ENCODE measurements at regions not wholly inside any gene's neighbourhood (a gene's known extent, or its start where the extent isn't known, plus 50 kb on each side); places are given as distances from the start of the nearest gene placed in this dataset.

DNA sequence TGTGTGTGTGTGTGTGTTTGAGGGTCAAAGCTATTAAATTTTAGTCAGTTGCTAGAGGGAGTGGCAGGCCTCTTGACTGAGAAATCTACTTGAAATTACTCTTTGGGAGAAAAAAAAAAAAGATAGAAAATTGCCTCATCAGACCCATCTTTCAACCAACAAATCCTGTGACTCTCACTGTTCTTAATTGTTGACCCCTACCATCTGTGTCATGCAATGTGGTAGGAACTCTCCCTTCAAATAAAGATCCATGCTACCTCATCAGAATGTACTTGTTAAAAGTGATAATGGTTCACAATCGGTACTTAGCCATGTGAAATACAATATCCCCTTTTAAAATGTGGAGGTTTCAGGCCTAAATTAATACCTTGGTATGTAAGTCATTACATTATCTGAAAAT, 670.8 kb upstream of the FANCL start:
- no peak for DNase-seq (ENCODE audit: low spot score)

DNA sequence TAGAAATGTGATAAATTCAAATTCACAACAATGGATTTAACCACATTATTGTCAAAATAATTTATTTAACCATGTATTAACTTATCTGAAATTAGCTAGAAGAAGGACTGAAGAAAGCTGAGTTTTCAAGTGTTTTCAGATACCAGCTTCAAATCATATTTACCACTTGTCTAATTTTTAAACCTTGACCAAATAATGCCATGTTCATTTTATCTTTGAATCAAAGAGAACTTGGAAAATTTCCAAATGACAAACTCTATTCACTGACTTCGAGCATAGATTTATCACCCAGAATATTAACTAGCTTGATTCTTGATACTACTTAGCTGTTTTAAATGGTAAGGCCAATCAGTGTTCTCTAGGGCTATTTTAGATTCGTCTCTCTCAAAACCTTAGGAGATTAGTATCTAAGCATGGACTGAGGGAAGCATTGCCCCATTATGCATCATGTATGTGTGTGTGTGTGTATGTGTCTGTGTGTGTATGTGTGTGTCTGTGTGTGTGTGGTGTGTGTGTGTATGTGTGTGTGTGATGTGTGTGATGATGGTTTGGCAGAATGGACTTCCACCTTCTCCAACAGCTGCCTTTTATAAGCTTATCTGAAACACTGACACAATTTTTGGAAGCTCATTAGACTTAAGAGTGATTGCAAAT, 667.5 kb upstream of the FANCL start:
- DNase-seq (ENCODE audit: low spot score): no peak

DNA sequence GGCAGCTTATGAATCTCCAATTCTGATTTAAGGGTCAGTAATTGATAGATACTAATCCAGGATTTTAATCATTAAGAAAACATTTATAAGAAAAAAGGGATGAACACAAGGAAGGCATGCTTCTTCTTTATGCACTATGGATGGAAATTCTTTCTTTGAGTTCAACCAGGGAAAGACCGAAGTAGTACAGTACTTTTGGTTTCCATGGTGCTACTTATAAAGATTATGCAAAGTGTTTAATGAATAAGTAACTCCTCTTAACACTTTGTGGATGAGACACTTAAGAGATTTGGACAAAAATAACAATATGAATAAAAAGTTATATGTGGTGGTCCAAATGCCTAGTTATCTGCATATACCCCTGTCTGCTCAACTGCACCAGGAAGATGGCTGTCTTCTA, 666.5 kb upstream of the FANCL start:
- DNase-seq (ENCODE audit: low spot score): no peak

DNA sequence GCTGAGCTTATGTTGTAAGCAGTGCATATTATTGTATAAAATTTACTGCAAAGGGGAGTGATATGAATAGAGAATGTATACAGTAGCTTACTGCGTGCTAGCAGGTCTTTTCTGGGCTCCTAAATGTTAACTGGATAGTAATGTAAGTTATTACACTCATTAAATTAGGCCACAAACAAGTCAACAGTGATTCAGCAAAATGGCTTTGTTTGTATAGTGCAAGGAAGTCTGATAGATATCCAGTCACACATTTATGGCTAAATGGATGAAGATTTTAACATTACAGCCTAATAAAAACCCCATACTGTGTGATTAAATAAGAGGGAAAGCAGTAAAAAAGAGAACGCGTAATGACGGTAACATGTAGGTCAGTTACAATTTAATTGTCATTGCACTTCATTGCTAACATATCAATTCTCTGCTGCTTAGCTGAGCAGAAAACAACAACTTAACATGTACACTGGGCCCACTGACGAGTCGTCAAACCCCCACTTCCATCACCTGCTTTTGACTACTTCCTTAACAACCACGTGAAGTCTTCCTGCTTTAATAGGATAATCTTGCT, 665.0 kb upstream of the FANCL start:
- no peak for DNase-seq (ENCODE audit: low spot score)

DNA sequence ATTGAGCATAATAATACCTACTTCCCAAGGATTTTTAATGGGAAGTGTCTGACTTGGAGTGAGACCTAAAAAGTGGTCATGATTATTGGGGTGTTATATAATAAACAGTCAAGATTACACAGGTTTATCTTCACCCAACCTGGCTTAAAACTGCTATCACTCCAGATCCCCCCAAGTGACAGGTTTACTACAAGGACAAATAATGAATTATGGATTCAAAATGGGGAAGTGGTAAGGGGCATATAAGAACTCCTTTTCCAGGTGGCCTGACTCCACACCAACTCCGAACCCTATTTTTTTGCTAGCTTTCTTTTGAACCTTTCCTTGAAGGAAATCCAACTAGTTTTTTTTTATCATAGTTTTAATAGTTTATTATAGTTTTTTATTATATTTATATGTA, 663.0 kb upstream of the FANCL start:
- DNase-seq (ENCODE audit: low spot score): no peak

DNA sequence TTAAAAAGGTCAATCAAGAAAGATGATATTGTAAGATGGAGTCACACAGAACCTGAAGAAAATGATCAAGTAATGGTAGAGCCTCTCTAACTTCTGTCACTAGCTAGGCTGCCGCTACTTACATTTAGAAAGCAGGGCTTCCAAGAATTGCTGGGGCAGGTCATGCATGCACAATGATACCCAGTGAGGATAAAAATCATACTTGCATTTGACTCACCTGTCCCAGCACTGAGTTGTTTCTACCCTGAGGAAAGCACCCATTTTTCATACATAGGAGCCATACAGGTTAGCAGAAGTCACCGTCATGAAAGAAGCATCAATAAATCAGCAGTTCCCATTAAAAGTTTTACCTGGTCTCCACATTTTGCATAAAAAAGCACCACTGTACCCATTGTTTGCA, 662.3 kb upstream of the FANCL start:
- no peak for DNase-seq (ENCODE audit: low spot score)

DNA sequence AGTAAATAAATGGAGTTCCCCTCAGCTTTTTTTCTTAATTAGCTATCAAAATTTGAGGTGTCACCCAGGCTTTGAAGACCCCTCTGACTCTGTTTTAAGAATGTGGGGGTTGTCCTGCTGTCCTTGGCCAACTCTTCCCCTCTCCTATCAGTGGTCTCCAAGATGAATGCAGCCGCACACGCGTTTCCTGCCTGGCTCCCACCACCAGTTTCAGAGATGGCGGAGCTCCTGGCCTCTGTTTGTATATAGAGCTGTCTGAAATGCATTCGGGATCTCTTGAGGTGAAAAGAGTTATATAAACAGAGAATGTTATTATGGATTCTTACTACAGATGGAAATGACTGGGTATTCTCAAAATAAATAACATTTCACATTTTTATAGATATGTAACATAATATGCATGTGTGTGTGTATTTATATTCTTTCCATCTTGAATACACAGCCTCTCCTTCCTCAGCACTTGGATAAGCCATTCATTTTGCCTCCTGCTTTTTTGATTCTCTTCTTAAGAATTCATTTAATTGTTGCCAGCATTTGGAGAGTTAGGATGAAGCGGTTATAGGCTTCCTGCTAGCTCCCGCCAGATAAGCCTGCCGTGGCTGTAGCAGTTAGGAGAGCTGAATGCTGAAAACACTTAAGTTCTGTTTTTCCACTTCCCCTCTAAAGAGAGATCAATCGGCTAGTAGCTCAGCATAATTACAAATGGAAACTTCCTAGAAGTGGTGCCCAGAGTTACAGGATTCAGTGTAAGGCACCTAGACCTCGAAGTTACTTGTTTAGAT, 659.3 kb upstream of the FANCL start:
- DNase-seq (ENCODE audit: low spot score): no peak

DNA sequence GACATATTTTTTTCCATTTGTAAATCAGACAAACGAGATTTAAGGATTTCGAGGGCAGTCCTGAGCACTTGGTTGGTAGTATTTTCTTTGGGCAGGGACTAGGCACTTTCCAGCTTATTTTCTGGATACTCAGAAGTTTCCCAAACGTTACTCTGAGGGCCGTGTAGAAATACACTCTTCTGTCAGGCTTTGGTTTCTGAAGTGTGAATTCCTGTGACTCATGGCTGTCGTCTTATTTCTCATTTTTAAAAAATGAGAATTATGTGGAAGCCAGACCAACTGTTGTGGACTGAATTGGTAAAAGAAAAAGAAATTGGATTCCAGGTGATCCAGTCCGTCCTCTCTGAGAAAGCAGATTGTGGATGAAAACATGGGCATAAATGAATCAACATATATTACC, 658.6 kb upstream of the FANCL start:
- no peak for DNase-seq (ENCODE audit: low spot score)

DNA sequence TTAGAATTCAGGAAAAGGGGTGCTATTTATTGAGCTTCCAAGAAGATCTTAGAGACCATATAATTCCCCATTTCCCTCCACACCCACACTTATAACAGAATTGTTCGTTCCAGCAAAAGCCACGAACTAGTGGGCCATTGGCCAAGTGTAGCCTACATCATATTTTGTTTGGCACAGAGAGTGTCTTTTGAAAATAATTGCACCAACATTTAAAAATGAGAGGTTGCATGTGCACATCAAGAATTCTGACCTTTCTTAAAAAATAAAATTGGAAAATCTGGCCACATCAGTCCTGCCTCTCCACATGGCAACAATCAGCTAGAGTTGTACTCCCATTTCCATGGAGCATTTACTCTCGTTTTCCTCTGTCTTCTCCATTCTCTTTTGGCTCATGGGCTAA, 655.5 kb upstream of the FANCL start:
- DNase-seq (ENCODE audit: low spot score): no peak

DNA sequence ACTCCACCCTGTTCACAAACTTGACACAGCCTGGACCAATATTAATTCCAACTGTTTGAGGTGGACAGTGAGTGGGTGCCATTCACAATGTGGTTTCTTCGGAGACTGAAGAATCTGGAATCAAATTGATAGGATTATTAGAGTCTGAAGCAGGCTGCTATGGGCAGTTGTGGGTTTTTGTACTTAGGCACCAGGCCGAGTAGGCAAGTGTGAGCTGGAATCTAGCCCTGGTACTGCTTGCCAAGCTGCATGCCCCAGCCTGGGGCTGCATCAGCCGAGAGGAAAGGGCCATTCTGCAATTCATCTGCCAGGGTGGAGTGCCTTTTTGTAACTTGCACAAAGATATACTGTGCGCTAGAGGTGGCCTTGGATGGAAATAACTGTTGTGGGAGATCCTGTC, 654.7 kb upstream of the FANCL start:
- DNase-seq (ENCODE audit: low spot score): no peak

DNA sequence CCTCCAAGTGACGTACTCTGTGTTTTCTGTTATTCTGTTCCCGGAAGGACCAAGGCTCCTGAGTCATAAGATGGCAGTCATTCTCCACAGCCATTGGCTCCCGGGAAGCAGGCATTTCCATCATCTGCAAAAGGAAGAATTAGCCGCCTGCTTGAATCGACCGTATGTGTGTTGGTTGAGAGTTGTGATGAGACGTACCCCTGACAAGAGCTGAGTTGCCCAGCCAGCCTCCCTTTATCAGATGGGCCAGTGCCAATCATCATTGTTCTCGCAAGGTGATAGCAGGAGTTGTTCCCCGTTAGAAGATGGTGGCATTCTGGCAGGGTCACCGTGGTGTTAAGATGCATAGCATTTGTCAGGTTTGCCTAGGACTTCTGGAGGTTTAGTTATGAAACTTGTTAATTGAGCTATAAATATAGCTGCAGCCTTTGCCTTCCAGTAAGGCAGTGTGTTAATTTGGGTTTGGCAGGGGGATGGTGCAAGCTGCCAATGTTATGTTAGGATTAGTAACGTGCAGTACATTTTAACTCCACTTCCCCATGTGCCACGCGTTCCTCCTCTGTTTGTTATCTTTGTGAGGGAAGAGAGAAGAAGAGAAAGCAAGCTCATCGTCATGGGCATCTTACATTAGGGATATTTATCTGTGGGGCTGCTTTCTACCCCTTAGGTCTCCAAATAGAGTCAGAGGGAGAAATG, 652.7 kb upstream of the FANCL start:
- DNase-seq (ENCODE audit: low spot score): no peak

DNA sequence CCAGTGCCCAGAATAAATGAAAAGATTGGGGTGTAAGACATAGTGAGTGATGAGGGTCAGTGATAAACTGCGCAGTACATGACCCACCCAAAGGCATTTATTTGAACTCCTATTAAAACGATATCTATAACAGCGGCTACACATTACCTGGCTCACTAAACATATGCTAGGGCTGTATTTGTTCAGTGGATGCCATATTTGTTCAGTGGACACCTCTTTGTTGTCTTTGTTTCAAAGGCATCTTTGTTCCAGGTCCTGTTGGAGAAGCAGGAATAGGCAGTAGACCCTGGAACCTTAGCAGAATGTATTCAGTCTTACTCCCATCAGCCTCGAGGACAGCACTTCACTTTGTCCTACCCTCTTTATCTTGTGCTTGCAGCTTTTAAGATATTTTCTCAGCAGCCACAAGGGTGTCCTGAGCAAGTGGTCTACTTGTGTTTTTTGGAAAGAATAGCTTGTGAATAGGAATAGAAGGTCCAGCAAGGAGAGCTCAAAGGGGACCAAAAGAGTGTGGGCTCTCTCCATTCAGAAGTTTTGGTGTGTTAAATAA, 650.8 kb upstream of the FANCL start:
- DNase-seq (ENCODE audit: low spot score): no peak

DNA sequence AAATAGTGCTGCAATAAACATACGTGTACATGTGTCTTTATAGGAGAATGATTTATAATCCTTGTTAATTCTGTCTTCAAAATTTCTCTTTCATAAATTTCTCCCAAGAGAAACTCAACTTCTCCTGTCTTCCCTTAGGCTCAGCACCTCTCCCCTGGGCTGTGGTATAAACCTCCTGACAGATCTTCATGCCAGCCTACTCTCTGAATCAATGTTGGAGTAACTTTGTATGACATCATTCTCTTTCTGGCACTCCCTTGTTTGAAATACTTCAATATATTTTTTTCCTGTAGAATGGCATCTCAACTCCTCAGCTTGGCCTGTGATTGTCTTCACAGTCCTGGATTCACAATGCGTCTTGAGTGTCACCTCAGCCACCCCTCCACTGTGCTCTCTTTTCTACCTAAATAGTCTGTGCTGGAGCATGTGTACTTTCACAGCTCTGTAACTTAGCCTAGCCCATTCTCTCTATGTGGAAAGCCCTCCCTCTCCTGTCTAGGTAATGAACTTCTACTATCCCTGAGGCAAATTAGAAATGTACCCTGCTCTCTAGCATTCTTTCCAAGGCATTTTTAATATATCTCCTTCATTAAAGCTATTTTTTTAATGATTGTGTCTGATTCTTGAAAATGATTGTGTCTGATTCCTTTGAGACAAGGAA, 649.9 kb upstream of the FANCL start:
- no peak for DNase-seq (ENCODE audit: low spot score)

DNA sequence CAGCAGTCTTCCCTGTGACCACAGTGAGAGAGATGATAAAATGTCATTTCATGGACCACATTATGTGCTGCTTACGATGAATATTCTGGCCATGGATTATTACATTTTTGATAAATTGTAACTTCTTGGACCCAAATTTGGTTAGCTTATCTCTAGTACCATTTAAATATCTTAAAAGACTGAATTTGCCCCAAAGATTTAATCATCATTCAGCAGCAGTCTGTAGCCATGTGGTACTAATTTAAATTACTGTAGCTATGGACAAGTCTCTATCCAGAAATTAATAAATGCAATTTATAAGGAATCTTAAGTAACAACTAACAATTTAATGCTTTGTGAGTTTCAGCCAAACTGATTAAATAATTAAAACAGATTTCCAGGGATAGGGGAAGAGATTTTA, 644.9 kb upstream of the FANCL start:
- no peak for DNase-seq (ENCODE audit: low spot score)

DNA sequence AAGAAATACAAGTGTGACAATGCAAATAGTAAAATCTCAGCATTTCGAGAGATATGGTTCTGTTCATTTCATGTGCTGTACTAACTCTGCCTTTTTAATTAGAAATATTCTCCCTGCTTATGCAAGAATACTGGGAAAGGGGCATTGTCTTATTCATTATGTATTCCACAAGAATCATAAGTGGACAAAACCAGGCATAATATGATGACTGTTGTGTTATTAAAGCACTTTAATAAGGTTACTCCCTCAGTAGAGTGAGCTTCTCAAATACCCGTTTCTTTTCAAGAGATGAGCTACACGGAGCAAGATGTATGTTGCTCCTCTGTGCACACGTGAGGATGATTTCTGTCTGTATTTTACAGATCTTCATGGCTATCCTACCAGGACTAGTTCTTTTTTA, 638.7 kb upstream of the FANCL start:
- DNase-seq (ENCODE audit: low spot score): no peak

DNA sequence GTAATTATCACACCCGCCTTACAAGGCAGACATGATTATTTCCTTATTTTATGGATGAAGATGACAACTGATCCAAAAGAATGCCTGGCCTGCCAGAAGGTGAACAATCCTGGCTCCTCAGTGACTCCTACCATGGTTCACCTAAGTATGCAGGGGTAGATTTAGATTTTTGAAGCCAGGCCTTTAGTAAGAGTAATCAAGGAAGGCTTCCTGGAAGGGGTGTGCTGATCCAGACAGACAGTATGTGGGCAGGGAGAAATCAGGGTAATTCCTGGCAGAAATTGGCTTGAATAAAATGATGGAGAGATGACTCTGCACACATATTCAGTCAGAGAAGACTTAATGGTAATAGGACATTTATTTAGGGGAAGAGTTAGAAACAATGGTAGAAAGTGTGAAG, 637.7 kb upstream of the FANCL start:
- no peak for DNase-seq (ENCODE audit: low spot score)

DNA sequence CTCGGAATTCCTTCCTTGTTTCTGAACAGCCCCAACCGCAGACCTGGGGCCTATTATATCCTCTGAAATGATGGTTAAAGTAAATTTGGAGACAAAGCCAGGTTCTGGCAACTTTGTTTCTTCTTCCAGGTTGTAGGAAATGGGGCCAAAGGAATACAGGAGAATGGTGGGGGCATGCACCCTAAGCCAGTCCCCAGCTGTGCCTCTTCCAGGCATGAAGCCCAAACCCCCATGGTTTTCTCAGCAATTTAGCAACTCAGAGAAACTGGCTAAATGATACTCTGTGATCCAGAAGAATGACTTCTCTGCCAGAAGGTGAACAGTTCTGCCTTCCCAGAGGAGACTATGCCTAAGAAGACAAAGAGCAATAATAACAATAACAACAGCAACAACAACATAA, 635.0 kb upstream of the FANCL start:
- no peak for DNase-seq (ENCODE audit: low spot score)

DNA sequence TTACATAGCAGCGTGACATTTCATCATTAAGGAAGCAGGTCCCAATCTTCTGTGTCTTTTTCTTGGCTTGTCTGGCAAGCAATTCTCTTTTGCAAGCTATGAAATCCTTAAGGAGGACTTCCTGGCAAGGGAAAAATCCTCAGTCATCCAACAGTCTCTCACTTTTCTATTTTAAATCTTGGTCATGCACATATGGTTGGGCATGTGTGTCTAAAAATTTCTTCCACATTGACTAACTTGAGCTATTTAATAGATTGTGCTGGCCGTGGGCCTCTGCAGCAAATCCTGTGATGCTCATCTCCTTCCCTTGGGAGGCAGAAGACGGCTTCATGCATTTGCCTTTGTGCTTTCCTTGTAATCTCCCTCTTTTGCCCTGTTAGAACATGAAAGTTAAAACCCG, 634.3 kb upstream of the FANCL start:
- DNase-seq (ENCODE audit: low spot score): no peak

DNA sequence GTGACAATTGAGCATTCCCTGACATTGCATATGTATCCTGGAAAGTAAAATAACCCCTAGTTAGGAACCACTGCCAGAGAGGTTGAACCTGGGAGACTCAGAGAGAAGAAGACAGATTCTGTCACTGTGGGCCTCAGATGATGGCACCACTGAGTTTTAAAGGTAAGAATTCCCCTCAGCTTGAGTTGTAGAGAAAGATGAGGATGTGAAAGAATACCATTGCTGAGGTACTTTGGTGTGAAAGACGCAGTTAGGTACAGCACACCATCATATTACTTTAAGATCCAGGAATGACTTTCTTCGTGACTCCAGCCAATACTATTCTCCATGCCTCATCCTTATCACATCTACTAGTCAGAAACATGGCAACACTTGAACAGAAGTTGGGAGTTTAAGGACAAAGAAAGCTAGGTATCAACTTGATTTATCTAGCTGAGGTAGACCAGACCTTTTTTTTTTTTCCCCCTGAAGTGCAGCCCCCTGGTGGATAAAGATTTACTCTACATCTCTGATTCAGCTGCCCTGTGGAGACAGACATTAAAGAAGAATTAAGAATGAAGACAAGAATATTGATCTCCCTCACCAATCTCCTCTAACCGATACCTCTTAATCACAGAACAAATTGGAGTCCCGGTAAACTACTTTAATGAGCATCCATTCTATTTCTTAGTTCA, 630.5 kb upstream of the FANCL start:
- no peak for DNase-seq (ENCODE audit: low spot score)

DNA sequence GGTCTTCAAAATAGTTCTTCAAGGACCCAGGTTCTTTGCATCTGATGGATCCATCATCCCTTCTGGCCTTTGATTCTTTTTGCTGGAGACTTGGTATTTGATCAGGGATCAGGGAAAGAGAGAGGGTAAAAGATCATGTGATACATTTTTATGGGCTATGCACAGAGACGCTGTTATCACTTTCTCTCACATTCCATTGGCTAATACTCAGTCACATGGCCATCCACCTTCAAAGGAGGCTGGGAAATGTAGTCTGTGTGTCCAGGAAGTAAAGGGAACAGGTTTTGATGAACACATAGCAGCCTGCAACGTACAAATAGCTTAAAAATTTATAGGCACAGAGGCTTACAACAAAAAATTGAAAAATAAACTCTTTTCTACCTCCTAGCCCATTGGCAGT, 629.6 kb upstream of the FANCL start:
- no peak for DNase-seq (ENCODE audit: low spot score)

DNA sequence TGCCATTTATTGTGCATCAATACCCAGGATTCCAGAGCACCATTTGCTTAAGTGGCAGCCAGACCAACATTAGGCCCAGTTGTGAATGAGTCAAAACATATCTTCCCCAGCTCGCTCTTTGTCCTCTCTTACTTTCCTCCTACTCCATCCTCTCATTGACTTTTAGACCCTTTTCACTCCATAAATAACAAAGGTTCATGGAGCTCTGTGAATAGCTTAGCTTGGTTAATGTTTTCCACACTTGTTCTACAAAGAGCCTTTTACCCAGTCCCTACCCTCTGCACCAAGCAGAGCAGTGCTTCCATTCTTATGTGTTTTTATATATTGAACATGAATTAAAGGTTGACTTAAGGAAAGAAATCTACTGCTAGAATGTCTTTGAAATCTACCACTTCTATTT, 625.8 kb upstream of the FANCL start:
- no peak for DNase-seq (ENCODE audit: low spot score)

DNA sequence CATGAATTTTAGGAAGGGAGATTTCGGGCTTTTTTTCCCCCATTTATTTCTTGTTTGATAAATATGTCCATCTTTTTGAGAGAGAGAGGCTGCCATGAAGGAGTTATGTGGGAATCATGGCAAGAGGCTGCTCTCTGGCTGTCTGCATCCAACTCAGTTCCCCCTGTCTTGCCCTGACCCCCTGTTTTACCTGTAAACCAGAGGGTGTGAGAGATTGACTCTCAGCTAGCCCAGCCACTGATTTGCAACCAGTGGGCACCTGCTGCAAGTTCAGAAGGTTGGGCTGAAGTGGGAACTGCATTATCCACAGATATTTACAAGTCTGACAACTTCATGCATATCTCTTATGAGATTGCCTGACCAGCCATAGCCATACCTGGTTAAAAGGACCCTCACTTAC, 625.4 kb upstream of the FANCL start:
- DNase-seq (ENCODE audit: low spot score): no peak

Measured in ecto neural progenitor cell (in vitro differentiated cells).